HPDE6-E6E7 (cell line): ENCODE measurements at regions not wholly inside any gene's neighbourhood (a gene's known extent, or its start where the extent isn't known, plus 50 kb on each side); places are given as distances from the start of the nearest gene placed in this dataset.
"Not testable (repeated sequence)": the region's sequence is repeated elsewhere in the genome, so short reads cannot be mapped to it uniquely, and the experiment has no call there.

Experiments
- DNase-seq: peaks from one replicate; pipeline ENCODE4 v3.0.0; 2011; ENCODE audit warnings: missing footprints; ENCODE audit errors: extremely low spot score

GRCh38 chr4:60953826-60954225 is 246.3 kb upstream of the ADGRL3 start:
- no peak for DNase-seq

DNA sequence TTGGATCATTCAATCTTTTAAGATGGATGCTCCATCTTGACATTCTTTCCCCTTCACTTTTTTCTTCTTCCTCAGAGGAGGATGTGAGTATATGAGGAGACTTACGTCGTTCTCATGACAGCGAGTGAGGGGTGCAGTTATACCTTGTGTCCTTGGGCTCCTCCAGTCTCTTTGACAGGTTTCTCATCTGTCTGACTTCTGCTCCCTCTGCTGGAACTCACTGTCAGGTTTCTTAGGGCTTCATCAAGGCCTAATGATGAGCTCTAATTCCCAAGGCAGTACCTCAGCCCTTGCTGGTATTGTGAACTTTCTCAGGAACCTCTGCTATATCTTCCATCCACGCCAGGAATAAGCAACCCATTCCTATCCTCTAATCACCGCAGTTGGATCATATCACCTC is 237.8 kb upstream of the ADGRL3 start:
- DNase-seq: no peak

DNA sequence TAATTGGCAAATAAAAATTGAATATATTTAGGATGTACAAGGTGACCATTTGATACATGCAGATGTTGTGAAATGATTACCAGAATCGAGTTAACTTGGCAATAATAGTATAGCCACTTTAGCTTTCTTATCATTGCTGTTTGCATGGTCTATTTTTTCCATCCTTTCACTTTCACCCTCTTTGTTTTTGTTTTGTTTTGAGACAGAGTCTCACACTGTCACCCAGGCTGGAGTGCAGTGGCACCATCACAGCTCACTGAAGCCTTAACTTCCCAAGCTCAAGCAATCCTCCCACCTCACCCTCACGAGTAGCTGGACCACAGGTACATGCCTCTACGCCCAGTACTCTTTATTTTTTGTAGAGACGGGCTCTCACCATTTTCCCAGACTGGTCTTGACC is 218.6 kb upstream of the ADGRL3 start:
- no peak for DNase-seq

DNA sequence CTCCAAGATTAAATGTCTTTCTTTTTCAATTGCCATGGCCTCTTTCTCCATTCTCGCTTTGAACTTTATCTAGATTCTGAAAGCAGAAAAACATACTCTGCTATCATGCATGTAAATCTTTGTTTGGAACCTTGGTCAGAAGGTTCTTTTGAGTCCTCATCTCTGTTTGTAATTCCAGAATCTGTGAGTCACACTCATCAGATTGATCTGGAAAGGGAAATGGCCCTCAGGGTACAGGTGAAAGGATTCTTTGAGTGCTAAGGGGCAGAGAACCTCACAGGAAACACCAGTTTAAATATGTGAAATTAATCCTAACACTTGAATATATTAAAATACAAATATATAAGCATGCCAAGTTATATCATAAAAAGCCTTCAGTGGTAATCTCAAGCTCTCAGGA is 211.0 kb upstream of the ADGRL3 start:
- DNase-seq: no peak

- peak; percentile 14 for DNase-seq
Measured at GRCh38 chr4:60992037-60992436, 208.1 kb upstream of the ADGRL3 start.

DNA sequence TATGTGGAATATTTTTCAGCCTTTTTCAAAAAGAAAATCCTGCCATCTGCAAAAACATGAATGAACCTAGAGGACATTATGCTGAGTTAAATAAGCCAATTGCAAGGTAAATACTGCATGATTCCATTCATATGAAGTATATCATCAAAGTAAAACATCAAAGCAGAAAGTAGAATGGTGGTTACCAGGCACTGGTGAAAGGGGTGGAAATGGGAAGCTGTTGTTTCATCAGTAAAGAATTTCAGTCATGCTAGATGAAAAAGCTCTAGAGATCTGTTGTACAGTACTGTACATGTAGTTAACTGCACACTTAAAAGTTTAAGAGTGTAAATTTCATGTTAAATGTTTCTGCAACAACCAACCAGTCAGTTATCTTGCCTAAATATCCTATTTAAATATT is 196.8 kb upstream of the ADGRL3 start:
- no peak for DNase-seq

DNA sequence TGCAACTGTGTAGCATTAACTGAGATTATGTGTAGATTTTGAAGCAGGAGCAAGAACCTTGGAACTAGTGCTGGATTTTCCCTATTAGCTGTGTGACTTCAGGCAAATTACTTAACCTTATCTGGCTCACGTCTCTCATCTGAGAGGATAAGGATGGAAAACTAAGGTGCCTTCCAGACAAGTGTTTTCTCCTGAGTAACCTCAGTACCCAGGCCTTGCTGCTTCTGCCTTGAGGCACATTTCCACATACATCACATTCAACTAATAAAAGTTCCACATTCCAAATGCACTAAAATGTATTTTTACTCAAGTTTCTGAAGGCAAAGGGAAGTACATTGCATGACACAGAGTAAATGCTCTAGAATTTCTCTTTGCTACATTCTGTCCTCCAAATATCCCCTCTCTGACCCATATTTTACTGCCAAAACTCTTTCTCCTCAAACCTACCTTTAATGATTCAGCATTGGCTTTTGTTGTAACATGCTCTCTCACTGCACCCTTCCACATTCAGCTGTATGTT is 195.4 kb upstream of the ADGRL3 start:
- DNase-seq: no peak

DNA sequence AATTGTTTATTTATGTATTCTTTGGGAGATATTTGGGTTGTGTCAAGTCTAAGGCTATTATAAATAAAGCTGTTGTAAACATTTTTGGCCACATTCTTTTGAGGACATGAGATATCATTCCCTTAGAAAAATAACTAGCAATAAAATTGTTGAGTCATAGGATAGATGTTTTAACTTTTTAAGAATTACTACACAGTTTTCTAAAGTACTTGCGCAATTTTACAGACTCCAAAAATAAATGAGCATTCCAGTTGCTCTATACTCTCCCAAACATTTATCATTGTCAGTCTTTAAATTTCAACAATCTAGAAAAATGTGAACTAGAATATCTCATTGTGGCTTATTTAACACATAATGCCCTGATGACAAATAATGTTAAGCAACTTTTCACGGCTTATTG is 189.1 kb upstream of the ADGRL3 start:
- no peak for DNase-seq

- DNase-seq: not testable (repeated sequence)
Measured at GRCh38 chr4:61011936-61012335, 188.2 kb upstream of the ADGRL3 start.

GRCh38 chr4:61024610-61025009 is 175.5 kb upstream of the ADGRL3 start:
- no peak for DNase-seq

GRCh38 chr4:61027939-61028338 is 172.2 kb upstream of the ADGRL3 start:
- DNase-seq: no peak

- DNase-seq: no peak
Measured at GRCh38 chr4:61036071-61036684, 163.9 kb upstream of the ADGRL3 start.

GRCh38 chr4:61041527-61041926 is 158.6 kb upstream of the ADGRL3 start:
- no peak for DNase-seq

DNA sequence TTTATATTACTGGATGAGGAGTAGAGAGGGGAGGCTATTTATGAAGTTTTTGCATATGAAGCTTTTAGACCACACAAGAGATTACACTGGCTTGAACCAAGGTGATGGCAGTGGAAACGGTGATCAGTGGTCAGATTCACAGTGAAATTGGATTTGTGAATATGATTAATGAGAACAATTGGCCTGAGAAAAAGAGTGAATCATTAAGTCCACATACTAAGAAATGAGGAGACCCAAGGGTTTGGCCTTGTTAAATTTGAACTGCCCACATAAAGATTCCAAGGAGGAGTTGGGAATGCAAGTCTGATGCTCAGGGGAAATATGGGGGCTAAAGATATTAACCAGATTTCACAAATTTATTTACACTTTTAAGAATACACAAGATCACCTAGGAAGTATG is 155.3 kb upstream of the ADGRL3 start:
- no peak for DNase-seq

- DNase-seq: no peak
Measured at GRCh38 chr4:61049018-61049417, 151.1 kb upstream of the ADGRL3 start.

DNA sequence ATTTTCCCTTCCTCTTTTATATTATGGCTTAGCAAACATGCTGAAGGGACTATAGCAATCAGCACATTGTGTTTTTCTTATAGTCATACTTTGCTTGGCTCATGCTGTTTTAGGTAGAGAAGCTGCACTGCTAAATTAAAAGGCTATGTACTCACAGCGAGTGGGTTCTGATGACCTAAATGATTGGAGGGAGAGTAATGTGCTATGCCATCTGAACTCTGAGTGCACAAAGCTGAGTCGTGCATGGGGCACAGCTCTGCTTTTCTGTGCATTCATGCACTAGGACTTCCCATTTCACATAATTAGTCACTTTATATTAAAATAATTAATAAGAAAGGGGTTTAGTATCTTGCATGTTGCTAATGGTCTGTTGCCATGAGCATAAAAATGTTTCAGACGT is 132.7 kb upstream of the ADGRL3 start:
- no peak for DNase-seq

DNA sequence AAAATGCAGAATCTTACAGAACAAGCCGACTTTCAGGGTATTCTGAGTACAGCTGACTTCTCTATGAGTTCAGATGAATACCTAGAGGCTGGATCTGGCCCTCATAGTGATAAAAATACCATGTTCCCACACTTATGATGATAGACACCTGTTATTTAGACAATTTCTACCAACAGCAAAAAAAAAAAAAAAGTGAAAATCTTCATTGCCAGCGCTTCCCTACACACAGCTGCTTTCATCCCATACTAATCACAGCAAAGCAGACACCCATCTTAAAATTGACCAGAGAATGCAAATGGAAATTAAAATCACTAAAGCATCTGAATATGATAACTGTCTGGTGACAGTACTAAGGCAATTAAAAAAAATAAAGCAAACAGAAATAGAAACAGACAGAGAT is 132.1 kb upstream of the ADGRL3 start:
- DNase-seq: no peak

DNA sequence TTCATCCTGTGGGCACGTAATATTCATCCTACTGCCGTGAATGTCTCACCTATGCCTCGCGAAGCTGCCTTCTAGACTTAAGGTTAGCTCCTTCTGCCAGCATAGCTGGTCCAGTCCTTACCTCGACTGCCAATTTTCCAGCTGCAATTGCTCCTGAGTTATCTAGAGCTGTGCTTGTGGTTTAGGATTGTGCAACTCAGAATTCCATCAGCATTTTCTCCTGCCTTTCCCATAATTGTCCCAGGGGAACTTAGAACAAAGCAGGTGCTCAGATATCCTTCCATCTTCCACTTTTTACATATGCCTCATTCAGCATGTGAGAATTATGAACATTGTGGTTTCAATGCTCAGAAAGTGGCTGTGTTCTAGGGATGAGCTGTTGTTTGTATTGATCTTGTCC is 131.4 kb upstream of the ADGRL3 start:
- no peak for DNase-seq

DNA sequence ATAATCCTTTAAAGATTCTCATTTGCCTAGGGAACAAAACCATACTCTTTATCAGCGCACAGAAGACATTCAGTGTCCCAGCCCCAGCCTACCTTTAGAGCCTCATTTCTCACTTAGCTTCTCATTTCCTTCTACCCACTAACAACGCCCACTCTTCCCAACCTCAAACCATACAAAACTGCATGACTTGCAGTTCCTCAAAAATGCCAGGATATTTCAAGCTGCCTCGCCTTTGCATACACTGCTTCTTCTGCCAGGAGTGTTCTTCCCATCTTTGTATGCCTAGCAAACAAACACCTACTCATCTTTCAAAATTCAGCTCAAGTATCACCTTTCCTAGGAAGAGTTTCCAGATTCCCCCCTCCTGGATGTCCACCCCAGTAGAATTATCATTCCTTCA is 129.9 kb upstream of the ADGRL3 start:
- DNase-seq: no peak

DNA sequence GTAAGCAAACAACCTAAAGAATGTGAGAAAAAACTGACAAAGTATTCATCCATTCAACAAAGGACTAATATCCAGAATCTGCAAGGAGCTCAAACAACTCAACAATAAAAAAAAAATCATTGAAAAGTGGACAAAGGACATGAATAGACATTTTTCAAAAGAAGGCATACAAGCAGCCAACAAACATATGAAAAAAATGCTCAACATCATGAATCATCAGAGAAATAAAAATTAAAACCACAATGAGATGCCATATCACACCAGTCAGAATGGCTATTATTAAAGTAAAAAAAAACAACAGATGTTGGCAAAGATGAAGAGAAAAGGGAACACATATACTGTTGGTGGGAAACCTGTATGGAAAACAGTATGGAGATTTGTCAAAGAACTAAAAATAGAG is 120.7 kb upstream of the ADGRL3 start:
- no peak for DNase-seq

DNA sequence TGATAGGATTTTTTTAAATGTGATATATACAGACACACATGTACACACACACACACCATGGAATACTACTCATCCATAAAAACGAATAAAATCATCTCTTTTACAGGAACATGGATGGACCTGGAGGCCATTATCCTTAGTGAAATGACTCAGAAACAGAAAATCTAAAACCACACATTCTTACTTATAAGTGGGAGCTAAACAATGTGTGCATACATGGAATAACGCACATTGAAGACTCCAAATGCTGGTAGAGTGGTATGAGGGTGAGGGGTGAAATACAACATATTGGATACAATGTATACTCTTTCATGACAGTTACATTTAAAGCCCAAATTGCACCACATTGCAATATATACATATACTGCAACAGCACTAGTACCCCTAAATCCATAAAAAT is 120.2 kb upstream of the ADGRL3 start:
- no peak for DNase-seq

- no peak for DNase-seq
Measured at GRCh38 chr4:61085534-61085933, 114.6 kb upstream of the ADGRL3 start.

- no peak for DNase-seq
Measured at GRCh38 chr4:61086357-61086756, 113.8 kb upstream of the ADGRL3 start.

DNA sequence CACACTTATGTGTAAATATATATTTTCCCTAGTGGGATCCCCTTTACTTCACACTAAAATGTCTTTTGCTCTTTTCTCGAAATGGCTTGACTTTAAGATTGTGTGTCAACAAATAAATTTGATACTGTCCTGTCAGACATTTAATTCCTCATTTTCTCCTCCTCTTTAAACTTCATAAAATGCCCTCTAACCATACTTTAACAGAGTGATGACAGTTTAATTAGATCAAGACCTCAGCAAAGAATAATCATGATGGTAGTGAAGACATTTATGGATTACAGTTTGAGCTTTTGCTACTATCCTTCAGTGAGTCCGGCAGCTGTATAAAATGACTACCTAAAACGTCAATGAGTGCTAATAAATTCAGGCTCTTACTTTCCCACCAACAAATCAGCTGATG is 113.1 kb upstream of the ADGRL3 start:
- DNase-seq: no peak
